ENCODE measurements at regions not wholly inside any gene's neighbourhood (a gene's known extent, or its start where the extent isn't known, plus 50 kb on each side); places are given as distances from the start of the nearest gene placed in this dataset.

DNA sequence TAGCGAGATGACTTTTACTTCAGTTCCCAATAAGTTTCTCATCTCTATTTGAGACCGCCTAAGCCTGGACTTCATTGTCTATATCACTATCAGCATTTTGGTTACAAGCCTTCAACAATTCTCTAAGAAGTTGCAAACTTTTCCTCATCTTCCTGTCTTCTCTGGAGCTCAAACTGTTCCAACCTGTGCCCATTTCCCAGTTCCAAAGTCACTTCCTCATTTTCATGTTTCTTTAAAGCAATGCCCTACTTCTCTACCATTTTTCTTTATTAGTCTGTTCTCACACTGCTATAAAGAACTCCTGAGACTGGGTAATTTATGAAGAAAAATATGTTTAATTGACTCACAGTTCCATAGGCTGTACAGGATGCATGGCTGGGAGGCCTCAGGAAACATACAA lies 251.9 kb downstream of the TECRL start:
- TF ChIP-seq EZH2phosphoT487 (IDR thresholded peaks at IDR 0.05; ENCODE audit: borderline replicate concordance, low read depth, low read length) = no peak
- TF ChIP-seq, protein P1, sequence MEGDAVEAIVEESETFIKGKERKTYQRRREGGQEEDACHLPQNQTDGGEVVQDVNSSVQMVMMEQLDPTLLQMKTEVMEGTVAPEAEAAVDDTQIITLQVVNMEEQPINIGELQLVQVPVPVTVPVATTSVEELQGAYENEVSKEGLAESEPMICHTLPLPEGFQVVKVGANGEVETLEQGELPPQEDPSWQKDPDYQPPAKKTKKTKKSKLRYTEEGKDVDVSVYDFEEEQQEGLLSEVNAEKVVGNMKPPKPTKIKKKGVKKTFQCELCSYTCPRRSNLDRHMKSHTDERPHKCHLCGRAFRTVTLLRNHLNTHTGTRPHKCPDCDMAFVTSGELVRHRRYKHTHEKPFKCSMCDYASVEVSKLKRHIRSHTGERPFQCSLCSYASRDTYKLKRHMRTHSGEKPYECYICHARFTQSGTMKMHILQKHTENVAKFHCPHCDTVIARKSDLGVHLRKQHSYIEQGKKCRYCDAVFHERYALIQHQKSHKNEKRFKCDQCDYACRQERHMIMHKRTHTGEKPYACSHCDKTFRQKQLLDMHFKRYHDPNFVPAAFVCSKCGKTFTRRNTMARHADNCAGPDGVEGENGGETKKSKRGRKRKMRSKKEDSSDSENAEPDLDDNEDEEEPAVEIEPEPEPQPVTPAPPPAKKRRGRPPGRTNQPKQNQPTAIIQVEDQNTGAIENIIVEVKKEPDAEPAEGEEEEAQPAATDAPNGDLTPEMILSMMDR (conservative IDR thresholded peaks at IDR 0.05; ENCODE audit: low read length) = no peak
- H3K4me3 ChIP-seq (ENCODE audit: low read depth, low read length, poor library complexity, severe bottlenecking) = no peak overlapping the region
- no peak overlapping the region for H3K27ac ChIP-seq (ENCODE audit: low read depth, low read length, poor library complexity, severe bottlenecking)
- no peaks in the 10 kb centered on the region for H3K4me1 ChIP-seq (ENCODE audit: insufficient read depth, low read length, poor library complexity, severe bottlenecking)
- H3K9me2 ChIP-seq (ENCODE audit: insufficient read depth, low read length) = no peaks in the 10 kb centered on the region
- no peak overlapping the region for H3K4me2 ChIP-seq (ENCODE audit: low read length)
- POLR2A ChIA-PET = no interaction called here
- CTCF ChIA-PET (ENCODE audit: unreplicated experiment) = no interaction called here
- H3K36me3 ChIP-seq (ENCODE audit: insufficient read depth, low read length) = no peaks in the 10 kb centered on the region
- no TSS peak for BruUV-seq (replicated peaks)
- no peak overlapping the region for H2AFZ ChIP-seq (ENCODE audit: low read length)
- no peaks in the 10 kb centered on the region for H3K79me2 ChIP-seq (ENCODE audit: insufficient read depth, low read depth, low read length)
- DNase-seq (ENCODE audit: low spot score) = no peak
- no peaks in the 10 kb centered on the region for H4K20me1 ChIP-seq (ENCODE audit: insufficient read depth, low read length)
- H3K9me3 ChIP-seq (ENCODE audit: low read length) = no peaks in the 10 kb centered on the region
- intact Hi-C loops (cut with micrococcal nuclease; ENCODE audit: unreplicated experiment) = no loop called here

DNA sequence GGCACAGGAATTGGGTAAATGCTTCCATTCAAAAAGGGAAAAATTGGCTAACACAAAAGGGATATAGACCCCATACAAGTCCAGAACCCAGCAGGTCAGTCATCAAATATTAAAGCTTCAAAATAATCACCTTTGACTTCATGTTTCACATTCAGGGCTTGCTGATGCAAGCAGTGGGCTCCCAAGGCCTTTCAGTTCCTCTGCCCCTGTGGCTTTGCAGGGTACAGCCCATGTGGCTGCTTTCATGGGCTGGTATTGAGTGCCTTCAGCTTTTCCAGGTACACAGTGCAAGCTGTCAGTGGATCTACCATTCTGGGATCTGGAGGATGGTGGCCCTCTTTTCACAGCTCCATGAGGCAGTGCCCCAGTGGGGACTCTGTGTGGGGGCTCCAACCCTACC lies 253.0 kb downstream of the TECRL start:
- Histone ChIP-seq H3K79me2 (ENCODE audit: insufficient read depth, low read depth, low read length) (no peaks in the 10 kb centered on the region), H3K9me3 (ENCODE audit: low read length) (no peaks in the 10 kb centered on the region), H2AFZ (ENCODE audit: low read length) (no peak overlapping the region), H3K4me2 (ENCODE audit: low read length) (no peak overlapping the region), H3K4me3 (ENCODE audit: low read depth, low read length, poor library complexity, severe bottlenecking) (no peak overlapping the region), H3K27ac (ENCODE audit: low read depth, low read length, poor library complexity, severe bottlenecking) (no peak overlapping the region), H4K20me1 (ENCODE audit: insufficient read depth, low read length) (no peaks in the 10 kb centered on the region), H3K4me1 (ENCODE audit: insufficient read depth, low read length, poor library complexity, severe bottlenecking) (no peaks in the 10 kb centered on the region), H3K9me2 (ENCODE audit: insufficient read depth, low read length) (no peaks in the 10 kb centered on the region), H3K36me3 (ENCODE audit: insufficient read depth, low read length) (no peaks in the 10 kb centered on the region)
- intact Hi-C loops (cut with micrococcal nuclease; ENCODE audit: unreplicated experiment) = no loop called here
- BruUV-seq (replicated peaks) = no TSS peak
- ChIA-PET CTCF (ENCODE audit: unreplicated experiment) (no interaction called here), POLR2A (no interaction called here)
- DNase-seq (ENCODE audit: low spot score) = no peak
- no peak for TF ChIP-seq EZH2phosphoT487 (IDR thresholded peaks at IDR 0.05; ENCODE audit: borderline replicate concordance, low read depth, low read length)
- TF ChIP-seq, protein P1 (conservative IDR thresholded peaks at IDR 0.05; ENCODE audit: low read length) = no peak

DNA sequence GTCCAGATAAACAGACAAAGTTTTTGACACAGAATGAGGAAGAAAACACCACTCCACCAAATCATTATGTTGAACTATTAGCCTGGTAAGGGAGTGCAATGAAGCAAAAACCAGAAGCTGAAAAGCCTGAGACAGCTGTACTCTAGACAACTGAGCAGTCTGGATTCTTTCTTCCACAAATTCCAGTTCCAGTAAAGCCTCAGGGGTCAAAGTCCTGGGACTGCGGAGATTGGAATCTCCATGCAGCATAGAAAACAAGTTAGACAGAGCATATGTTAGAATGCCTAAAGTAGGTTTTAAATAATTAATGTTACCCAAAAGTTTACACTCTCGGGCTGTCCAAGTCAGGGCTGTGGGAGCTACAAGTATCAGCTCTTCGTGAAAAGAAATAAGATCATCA lies 263.2 kb downstream of the TECRL start:
- Histone ChIP-seq H4K20me1 (ENCODE audit: insufficient read depth, low read length) (no peaks in the 10 kb centered on the region), H3K9me3 (ENCODE audit: low read length) (no peaks in the 10 kb centered on the region), H3K9me2 (ENCODE audit: insufficient read depth, low read length) (no peaks in the 10 kb centered on the region), H3K4me1 (ENCODE audit: insufficient read depth, low read length, poor library complexity, severe bottlenecking) (no peaks in the 10 kb centered on the region), H3K36me3 (ENCODE audit: insufficient read depth, low read length) (no peaks in the 10 kb centered on the region), H2AFZ (ENCODE audit: low read length) (no peak overlapping the region), H3K4me3 (ENCODE audit: low read depth, low read length, poor library complexity, severe bottlenecking) (no peak overlapping the region), H3K27ac (ENCODE audit: low read depth, low read length, poor library complexity, severe bottlenecking) (no peak overlapping the region), H3K4me2 (ENCODE audit: low read length) (no peak overlapping the region), H3K79me2 (ENCODE audit: insufficient read depth, low read depth, low read length) (no peaks in the 10 kb centered on the region)
- TF ChIP-seq, protein P1 (conservative IDR thresholded peaks at IDR 0.05; ENCODE audit: low read length) = no peak
- no peak for TF ChIP-seq EZH2phosphoT487 (IDR thresholded peaks at IDR 0.05; ENCODE audit: borderline replicate concordance, low read depth, low read length)
- no TSS peak for BruUV-seq (replicated peaks)
- no peak for DNase-seq (ENCODE audit: low spot score)
- POLR2A ChIA-PET = no interaction called here
- intact Hi-C loops (cut with micrococcal nuclease; ENCODE audit: unreplicated experiment) = no loop called here
- CTCF ChIA-PET (ENCODE audit: unreplicated experiment) = no interaction called here

All from OCI-LY7 (cell line).